GM18519 (cell line): ENCODE measurements at regions not wholly inside any gene's neighbourhood (a gene's known extent, or its start where the extent isn't known, plus 50 kb on each side); places are given as distances from the start of the nearest gene placed in this dataset.

Source experiments
- ATAC-seq: cut with Tn5 transposase; IDR thresholded peaks from one replicate; pipeline ENCODE4 v1.9.1; 2021; ENCODE audit warnings: mild to moderate bottlenecking, moderate library complexity; ENCODE audit not compliant: unreplicated experiment, low FRiP score

DNA sequence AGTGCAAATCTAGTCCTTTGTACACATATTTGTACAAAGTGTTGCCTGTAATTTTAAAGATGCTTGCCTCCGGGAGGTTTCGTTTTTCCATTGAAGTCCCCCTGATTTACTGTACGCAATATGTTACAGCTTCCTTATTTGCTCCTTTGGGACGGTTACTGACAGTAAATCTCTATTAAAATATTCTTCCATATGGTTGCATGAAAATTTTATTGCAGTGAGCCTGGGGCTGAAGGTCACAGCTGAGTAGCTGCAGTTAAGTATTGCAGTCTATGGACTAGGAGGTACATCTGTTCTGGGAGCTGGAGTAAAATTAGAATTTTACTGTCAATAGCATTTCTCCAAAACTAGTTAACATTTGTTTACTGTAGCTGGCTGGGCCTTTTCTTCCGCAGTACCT is 119.2 kb downstream of the ETAA1 start:
- no peak for ATAC-seq

DNA sequence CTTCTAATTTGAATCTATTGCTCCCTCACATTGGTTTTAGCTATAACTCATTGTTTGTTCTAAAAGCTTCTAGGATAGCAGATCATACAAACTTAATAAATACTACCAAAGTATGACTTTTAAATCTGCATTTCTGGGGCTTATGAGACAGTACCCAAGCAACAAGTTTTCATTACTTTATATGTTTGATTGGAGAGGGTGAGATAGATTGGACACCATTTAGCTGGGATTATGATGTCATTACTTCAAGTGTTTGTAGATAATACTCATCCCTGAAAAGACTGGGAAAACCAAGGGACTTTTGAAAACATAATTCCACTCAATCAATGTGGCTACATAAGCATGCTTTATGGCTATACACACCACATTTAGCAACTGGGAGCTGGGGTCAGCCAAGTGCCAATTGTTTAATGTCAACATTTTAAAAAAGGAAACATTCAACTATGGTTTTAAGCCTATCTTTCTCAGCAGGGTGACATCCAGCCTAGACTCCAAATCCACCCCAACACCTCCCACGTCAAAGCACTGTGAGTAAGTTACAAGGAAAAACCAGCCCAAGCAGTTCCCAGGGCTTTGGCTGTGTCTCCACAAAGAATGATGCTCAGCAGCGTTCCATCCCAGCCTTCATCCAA is 119.9 kb downstream of the ETAA1 start:
- no peak for ATAC-seq

DNA sequence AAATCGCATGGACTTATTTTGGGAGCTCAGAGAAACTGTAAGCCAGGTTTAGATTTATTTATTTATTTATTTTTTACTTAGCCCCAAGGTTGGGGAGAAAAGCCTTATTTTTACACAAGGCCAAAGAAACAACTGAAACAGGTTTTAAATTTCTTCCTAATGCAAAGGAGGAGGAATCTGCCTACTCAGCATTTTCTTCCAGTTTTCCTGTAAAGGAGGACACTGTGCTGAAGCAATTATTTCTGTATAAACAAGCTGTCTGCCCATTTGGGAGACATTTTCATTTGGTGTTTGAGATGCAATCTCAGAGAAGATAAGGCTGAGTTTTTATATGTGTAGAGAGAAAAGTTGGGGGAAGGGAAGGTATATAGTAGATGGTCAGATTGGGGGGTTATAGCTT is 125.0 kb downstream of the ETAA1 start:
- no peak for ATAC-seq

DNA sequence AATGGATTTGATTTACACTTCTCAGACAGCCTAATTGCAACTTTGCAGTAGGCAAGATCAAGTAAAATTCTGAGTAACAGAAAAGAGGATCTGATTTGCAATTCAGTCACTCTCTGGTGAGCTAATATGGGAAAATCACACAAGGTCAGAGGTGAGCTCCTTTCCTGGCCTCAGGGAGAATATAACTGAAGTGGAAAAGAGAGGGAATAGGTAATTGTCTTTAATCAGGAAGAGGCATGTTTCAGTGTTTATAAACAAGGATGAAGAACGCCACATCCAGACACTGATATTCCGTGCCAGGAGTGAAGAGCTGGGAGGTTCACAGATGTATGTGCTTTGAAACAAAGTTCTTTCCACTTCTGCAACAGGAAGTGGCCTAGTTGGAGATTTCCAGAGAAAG is 127.1 kb downstream of the ETAA1 start:
- ATAC-seq: no peak

DNA sequence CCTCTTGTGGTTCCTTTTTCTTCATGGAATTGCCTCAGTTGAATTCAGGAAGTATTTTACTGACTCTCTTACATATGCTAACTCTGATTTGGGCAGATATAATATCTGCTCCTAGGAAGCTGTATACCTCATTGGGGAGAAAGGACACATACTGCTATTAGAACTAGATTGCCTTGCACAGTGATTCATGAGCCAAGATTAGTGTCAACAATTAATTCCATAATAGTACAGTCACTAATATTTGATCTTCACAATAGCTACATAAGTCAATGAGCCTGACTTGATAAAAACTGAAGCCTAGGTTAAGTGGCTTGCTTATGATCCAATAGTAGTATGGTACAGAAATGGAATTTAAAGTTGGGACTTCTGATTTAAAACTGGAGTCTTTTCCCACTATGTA is 127.6 kb downstream of the ETAA1 start:
- ATAC-seq: no peak

DNA sequence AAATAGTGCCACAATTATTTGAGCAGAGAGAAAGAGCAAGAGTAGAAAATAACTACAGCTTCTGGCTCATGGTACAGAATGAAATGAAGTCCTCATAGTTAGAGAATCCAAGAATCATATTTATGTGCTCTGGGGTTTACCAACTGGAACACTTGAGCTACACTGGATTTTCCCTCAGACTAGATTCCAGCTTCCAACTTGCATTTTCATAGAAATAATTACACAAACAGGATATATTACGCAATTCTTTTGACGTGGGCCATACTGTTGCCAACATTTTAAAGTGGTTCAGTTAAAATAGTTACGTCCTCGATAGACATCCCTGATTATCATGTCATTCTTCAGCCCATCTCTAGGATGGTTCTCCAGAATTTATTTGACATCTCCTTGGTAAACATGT is 129.2 kb downstream of the ETAA1 start:
- no peak for ATAC-seq

DNA sequence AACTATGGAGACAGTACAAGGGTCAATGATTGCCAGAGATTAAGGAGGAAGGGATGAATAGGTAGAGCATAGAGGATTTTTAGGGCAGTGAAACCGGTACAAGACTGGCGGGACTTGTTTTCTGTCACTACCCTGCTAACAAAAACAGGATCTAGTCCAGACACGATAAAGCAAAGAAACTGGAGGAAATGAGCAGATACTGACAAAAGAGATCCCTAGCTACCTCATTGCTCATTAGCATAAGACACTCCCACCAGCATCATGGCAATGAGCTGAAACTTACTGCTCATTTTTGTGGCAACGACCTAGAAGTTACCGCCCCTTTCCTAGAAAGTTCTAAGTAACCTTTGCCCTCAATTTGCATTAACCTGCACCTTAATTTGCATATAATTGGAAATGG is 131.2 kb downstream of the ETAA1 start:
- ATAC-seq: no peak

DNA sequence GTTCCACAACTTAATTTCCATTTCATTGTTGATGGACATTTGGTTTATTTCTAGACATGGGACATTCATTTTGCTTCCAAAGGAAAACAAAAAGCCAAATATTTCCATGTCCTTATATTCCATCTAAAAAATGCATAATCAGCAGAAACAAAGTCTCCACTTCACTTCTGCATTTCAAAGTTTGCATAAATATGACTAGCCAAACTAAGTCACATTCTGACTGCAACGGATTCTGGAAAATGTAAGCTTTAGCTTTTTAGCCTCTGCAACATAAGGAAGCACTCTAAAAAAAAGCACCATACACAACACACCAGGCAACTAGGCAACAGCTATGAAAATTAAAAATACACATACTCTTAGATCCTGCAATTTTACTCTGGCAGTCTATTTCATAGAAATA is 135.3 kb downstream of the ETAA1 start:
- ATAC-seq: no peak

DNA sequence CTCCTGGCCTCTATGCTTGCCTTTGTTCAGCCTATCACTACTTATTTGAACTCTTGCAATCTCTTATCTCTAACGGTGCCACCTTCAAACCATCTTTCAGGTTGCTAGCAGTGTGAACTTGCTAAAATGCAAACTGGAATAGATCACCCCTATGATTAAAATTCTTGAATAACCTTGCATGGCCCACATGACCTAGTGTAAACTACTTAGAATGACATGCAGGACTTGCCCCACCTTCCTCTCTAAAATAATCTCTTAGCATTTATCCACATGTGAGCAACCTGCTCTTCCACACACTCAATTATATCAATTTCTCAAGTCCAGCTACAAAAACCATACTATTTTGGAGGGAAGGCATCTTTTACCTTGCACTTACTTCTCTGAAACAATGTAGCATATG is 137.6 kb downstream of the ETAA1 start:
- ATAC-seq: no peak

DNA sequence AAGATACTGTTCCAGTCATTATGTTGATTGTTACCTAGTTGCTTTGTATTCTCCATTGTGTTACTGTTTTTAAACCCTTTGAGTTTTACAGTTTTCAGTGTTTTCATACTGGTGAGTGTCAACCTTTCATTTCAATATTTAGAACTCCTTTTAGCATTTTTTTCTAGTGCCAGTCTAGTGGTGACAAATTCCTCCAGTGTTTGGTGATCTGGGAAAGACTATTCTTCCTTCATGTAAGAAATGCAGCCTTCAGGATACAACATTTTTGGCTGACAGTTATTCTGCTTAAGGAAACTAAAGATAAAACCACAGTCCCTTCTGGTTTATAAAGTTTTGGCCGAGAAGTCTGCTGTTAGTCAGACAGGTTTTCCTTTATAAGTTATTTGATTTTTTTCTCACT is 143.8 kb downstream of the ETAA1 start:
- no peak for ATAC-seq

DNA sequence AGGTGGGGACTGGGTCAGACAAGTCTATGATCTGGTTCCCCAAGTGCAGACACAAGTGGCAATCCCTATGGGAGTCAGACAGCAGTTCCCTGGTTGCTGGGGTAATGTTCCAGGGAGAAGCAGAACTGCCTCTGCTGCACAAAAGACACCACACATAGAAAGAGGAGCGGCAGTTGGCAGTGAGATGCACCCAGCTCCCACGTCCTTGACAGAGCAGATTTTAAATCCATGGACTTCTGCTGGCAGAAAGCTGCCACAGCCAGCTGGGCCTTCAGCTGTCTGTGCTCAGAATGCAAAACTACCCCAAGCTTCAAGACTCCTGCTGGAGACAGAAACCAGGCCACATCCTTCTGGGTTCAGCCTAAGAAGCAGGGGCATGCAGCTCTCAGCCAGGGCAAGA is 147.2 kb downstream of the ETAA1 start:
- ATAC-seq: no peak

DNA sequence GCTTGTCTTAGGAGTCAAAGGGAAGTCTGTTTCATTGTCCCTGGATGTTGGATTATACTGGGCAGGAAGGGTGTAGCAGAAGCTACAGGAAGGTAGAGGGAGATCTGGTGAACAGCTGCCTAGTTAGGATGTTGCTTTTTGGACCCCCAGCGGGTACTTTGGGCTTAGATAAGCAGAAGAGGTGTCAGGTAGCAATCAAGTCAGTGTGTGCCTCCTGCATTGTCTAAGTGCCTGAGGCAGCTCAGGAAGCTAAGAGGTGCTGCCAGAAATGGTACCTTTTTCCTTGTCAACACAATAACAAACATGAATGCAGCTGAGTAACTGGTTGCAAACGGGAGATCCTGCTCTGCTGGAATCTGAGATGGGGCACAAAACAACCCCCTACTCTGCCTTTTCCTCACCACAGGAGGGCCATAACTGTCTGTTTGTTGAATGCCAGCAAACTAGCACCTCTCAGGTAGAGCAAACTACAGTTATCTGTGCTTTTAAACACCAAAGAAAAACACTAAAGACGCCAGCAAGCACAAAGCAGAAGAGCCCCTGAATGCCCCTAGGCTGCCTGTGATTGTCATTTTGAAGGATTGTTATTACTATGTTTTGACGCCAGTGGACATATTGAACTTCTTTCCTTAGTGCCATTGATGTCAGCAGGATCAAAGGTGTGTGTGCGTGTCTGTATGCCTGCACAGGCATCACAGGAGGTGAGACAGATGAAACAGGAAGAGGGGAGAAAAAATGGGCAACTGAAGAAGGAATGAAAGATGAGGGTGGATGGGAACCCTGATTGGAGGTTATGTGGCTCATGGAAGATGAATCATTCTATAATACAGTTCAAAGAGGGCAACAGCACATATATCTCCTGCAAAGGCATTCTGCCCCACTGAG is 151.4 kb downstream of the ETAA1 start:
- no peak for ATAC-seq

DNA sequence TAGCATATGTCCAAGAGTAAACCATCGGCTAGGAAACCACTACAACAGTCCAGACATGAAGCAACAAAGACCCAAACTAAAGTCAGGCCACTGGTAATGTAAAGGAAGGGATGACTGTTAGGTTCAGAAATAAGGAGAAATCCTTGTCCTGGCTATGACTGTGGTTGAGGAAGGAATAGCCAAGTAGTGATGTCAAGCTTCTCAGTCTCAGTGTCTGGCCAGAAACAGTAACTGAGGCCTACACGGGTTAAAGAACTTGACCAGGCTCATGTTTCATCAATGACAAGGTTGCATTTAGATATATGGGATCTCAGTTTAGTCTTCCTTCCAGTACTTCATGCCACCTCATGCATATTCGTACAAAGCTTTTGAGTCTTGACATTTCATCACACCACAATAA is 162.0 kb downstream of the ETAA1 start:
- no peak for ATAC-seq

DNA sequence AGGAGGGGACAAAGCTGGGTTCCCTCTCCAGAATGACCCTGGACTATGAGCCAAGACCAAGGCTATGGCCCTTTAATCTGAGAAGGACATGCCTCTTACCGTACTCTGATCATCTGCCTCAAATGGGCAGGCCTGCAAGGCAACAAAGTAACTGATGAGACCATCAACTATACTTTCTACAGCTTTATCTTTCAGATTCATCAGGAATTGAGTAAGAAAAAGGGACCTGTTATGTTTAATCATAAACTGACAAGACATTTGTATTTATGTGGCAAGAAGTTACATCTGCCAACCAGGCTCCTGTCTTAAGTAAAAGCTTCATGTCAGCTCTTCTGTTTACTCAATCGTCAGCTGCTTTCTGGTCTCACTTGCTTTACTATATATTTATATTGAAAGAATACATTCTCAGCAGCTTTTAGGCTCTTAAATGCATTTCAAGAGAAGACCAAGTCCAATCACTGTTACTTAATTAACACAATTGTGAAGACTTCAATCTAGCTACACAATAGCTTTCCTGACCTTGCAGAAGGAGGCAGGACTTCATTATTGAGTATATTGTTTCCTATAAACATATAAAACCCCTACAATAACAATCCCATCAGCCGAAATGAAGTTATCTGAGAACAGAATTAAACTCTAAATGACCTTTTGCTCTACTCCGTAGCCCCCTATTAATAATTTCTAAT is 163.8 kb downstream of the ETAA1 start:
- ATAC-seq: no peak

DNA sequence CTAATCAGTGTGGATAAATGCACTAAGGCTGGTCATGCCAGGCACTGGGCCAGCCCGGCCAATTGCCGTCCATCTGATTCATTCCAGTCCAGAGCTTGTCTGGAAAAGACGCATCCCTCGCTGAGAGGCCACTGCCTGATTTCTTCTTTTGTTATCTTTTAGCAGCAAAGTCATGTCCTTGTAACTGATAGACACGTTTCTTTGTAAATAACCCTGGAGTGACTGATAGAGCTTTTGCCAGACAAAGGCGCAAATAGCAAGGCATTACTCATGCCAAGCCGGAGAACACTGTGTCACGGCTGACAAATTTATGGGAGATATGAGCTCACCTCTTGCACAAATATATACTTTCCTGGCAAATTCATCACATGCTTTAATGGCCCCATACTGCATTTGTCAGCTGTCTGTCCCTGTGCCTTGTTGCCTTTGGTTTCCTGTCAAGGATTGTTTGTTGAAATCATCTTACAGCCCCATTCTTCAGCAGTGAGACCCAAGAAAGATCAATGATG is 164.4 kb downstream of the ETAA1 start:
- ATAC-seq: no peak

DNA sequence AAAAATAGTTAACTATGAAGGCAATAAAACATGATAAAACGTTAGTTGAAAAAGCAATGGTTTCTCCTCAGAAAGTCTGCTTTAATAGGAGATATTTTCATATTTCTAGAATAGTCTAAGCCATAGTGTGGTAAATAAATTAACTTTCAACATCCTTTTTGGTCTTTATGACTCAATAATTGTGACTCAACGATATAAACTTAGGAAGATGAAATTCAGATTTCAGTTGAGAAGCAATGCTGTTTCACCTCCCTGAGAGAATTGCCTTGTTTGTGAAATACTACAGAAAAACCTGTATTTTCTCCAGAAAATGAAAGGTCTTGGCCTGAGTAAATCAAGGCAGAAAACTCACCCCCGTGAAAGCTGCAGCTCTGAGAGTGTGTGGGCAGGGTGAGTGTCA is 166.9 kb downstream of the ETAA1 start:
- no peak for ATAC-seq

DNA sequence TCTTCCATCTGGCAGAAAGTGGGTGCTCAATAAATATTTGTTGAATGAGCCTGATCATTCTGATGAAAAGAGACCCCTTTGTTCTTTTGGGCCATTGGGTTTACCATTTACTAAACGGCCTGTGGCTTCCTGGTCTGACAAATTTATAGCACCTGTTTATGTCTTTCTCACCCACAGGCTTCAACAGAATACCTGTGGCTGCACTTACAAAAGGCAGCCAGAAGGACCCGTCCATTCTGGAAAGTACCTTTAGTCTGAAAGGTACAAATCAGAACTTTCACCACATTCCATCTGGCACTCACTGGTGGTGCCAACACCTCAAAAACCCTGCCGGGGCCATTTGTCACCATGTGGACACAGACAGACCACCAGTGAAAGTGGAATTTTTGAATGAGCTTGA is 167.5 kb downstream of the ETAA1 start:
- ATAC-seq: no peak

DNA sequence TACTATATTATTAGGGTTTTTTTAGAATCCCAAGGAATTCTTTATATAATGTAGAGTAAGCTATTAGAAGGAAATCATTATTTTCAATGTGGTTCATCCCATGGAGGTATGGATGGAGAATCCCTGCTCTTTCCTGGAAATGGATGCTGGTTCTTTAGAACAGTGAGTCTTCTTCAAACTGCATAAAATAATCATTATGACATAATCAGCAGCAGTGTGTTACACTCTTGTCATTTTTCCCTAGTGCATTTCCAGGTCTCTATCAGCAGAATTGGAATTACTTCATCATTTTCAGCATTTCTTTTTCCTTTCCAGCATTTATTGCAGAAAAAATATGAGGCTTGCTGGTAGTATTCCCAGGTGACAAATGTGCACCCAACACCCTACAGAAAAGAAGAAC is 168.1 kb downstream of the ETAA1 start:
- ATAC-seq: no peak

DNA sequence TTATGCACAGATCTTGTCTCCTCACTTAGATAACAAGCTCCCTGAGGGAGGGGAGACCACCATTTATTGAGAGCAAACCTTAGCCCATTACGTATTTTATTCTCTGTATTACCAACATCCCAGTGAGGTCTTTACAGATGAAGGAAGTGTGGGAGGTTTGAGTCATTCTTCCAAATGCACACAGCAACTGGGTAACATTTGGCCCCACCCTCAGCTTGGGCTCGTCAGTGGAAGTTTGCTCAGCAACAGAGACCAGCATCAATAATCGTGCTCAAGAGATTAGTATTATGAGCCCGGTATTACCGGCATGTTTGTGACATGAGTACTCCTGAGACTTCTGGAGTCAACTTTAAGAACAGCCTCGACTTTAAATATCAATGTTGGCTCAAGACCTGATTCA is 168.6 kb downstream of the ETAA1 start:
- no peak for ATAC-seq

DNA sequence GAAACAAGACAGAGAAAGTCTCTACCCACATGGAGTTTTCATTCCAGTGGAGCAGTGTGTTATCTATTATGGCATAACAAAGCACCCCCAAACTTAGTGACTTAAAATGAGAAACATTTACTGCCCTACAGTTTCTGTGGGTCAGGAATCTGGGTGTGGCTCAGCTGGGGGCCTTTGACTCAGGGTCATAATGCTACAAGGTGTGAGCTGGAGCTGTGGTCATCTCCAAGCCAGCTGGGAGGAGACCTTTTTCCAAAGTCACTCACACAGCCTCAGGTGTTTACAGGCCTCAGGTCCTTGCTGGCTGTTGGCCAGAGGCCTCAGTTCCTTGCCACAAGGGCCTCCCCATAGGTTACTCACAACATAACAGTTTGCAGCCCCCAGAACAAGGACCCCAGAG is 169.2 kb downstream of the ETAA1 start:
- no peak for ATAC-seq

DNA sequence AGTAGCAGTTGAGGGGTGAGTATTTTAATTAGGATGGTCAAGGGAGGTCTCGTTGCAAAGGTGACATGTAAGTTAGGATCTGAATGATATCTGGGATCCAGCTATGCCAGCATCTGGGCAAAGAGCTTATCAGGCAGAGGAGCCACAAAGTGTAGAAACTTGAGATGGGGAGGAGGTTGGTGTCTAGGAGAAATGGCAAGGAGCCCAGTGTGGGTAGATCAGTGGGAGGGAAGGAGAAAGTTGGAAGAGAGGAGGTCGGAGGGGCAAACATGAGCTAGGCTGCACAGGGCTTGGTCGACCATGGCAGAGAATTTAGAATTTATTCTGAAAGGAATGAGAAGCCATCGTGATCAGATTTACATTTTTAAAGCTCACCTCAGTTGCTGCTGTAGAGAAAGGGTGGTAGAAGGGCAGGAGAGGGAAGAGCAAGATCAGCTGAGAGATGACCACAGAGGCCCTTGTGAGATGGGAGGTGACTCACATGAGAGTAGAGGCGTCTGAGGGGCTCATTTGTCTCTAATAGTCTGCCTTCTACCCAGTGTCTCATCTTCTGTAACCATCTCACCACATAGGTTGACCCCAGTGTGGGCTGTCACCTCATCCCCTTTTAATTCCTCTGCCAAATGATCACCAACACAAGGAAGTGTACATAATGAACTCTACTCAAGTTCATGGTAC is 170.0 kb downstream of the ETAA1 start:
- ATAC-seq: no peak
